Right lobe of liver (tissue), 4 donors: ENCODE measurements at regions not wholly inside any gene's neighbourhood (a gene's known extent, or its start where the extent isn't known, plus 50 kb on each side); places are given as distances from the start of the nearest gene placed in this dataset.

Experiments
- CTCF ChIP-seq, 4 donors: fragments of 200-600 bp in 3 of 4; fragments of 450-650 bp in 1 of 4; IDR thresholded peaks; one replicate each; pipeline versions ENCODE4 v1.5.1 to v1.8.0; 2016 to 2022; ENCODE audit warnings: antibody characterized with exemption in 4 of 4, mild to moderate bottlenecking in 2 of 4
- POLR2A ChIP-seq: fragments of 450-650 bp; IDR thresholded peaks from one replicate; pipeline ENCODE4 v1.6.1; 2017; ENCODE audit warnings: antibody characterized with exemption, mild to moderate bottlenecking
- donor health status: DM: no; HTN: no; CAD: no.
- donor health status: DM: no; HTN: no; CAD: no.
- donor health status: DM: no; HTN: yes; CAD: no.

DNA sequence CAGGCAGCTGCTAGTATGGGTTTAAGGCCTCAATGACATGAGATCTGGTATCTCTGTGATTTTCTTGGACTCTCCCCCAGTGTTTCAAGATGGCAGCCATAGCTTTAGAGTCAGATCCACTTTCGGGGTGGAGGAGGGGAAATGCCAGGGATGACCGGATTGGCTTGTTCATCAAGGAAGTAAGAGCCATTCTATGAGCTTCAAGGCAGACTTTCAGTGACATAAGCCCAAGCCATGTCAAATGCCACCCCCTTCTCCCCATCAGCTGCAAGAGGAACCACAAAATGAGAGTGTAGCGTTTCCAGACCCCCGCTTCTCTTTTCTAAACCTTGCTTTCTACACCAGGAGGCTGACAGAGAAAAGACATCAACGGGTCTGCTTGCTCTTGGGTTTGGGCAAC lies 271.8 kb downstream of the PSAT1 start:
- TF ChIP-seq CTCF (IDR thresholded peaks at IDR 0.05) (no peak), POLR2A (no peak)
